ENCODE measurements at regions not wholly inside any gene's neighbourhood (a gene's known extent, or its start where the extent isn't known, plus 50 kb on each side); places are given as distances from the start of the nearest gene placed in this dataset.

GRCh38 chr3:54056521-54056920 lies 65.8 kb upstream of the CACNA2D3 start:
- TF ChIP-seq CTCF (conservative IDR thresholded peaks at IDR 0.05 in 1 of 2, IDR thresholded peaks at IDR 0.05 in 1 of 2; ENCODE audit: low read depth in 1 of 2, low read length in 2 of 2) (no peak), EZH2 (IDR thresholded peaks at IDR 0.05; ENCODE audit: low read length, missing control alignments) (no peak)

Data from fibroblast of lung (primary cell).